K562 (cell line): ENCODE measurements at regions not wholly inside any gene's neighbourhood (a gene's known extent, or its start where the extent isn't known, plus 50 kb on each side); places are given as distances from the start of the nearest gene placed in this dataset.

Source experiments
- ATAC-seq: fragments of 200-7000 bp; cut with Tn5 transposase; 3 replicates; pipeline ENCODE4 v1.9.1; 2020; ENCODE audit warnings: moderate library complexity
- BruUV-seq: library from RNA; stranded (reverse); fragments of 400-500 nt; replicated peaks from 2 replicates; lab custom pipeline; 2021; lab: Mats Ljungman, UMichigan
- CTCF ChIA-PET: fragments of 300-600 bp; formaldehyde crosslinking; extraction: SDS; loops from one replicate; lab custom pipeline; 2021; ENCODE audit warnings: low intra/inter-chr PET ratio; lab: Yijun Ruan, JAX
- POLR2A ChIA-PET: fragments of 300-600, 350-650 bp; sonication (Branson Sonifier 250); formaldehyde crosslinking; extraction: SDS; loops from one replicate; lab custom pipeline; 2021; ENCODE audit warnings: antibody characterized with exemption, inconsistent platforms; lab: Yijun Ruan, JAX
- DNase-seq, 4 experiments: peaks; one replicate each; pipeline versions ENCODE4 v3.0.0 to v3.0.0-alpha.2; 2011 to 2018; ENCODE audit warnings: low spot score in 3 of 4, mixed read lengths in 3 of 4; ENCODE audit errors: extremely low read depth in 1 of 4
- FAIRE-seq: peaks from 2 replicates; lab custom pipeline; 2011; peaks lifted over from hg19 to GRCh38; lab: Jason Lieb, UNC
- H2AFZ ChIP-seq: 2 replicates; pipeline ENCODE4 v1.6.0; 2011; ENCODE audit warnings: low read depth, low read length, control low read depth, inconsistent platforms
- H3K27ac ChIP-seq: fragments of 200-600 bp; 3 replicates; pipeline ENCODE4 v1.8.0; 2011; ENCODE audit warnings: low read depth, mild to moderate bottlenecking, control low read depth, inconsistent platforms, low read length, moderate library complexity, mixed read lengths; ENCODE audit errors: extremely low read depth
- H3K27me3 ChIP-seq, 2 experiments: fragments of 300-600 bp in 1 of 2; 2 replicates in 1 of 2; 3 replicates in 1 of 2; pipeline versions ENCODE4 v1.6.0 to v1.8.0; 2011; ENCODE audit warnings: inconsistent platforms in 2 of 2, low read length in 2 of 2, mild to moderate bottlenecking in 1 of 2, mixed read lengths in 1 of 2, moderate library complexity in 1 of 2; ENCODE audit not compliant: control insufficient read depth in 2 of 2, insufficient read depth in 2 of 2
- H3K36me3 ChIP-seq: fragments of 300-600 bp; 3 replicates; pipeline ENCODE4 v1.8.0; 2011; ENCODE audit warnings: mild to moderate bottlenecking, low read length, inconsistent platforms; ENCODE audit not compliant: control insufficient read depth, insufficient read depth
- H3K4me1 ChIP-seq, 2 experiments: fragments of 200-600 bp in 1 of 2; replicated peaks in 1 of 2; 2 replicates in 1 of 2; 3 replicates in 1 of 2; pipeline versions ENCODE4 v1.5.1 to v1.8.0; 2011; ENCODE audit warnings: inconsistent platforms in 2 of 2, low read length in 2 of 2, mild to moderate bottlenecking in 1 of 2, mixed read lengths in 1 of 2, moderate library complexity in 1 of 2; ENCODE audit not compliant: control insufficient read depth in 2 of 2, insufficient read depth in 2 of 2
- H3K4me2 ChIP-seq: 2 replicates; pipeline ENCODE4 v1.6.1; 2011; ENCODE audit warnings: low read length, control low read depth, inconsistent platforms, mixed read lengths; ENCODE audit not compliant: insufficient read depth
- H3K4me3 ChIP-seq: fragments of 200-600 bp; sonication (generic), shearing (Covaris generic); 2 replicates; pipeline ENCODE4 v1.5.1; 2016; ENCODE audit warnings: control low read depth, inconsistent platforms
- H3K79me2 ChIP-seq: fragments of 200-600 bp; 3 replicates; pipeline ENCODE4 v1.8.0; 2011; ENCODE audit warnings: low read length, inconsistent platforms; ENCODE audit not compliant: control insufficient read depth, insufficient read depth
- H3K9ac ChIP-seq, 2 experiments: 2 replicates each; pipeline versions ENCODE4 v1.6.0 to v1.6.1; 2011; ENCODE audit warnings: low read depth in 2 of 2, low read length in 2 of 2, control low read depth in 1 of 2, inconsistent platforms in 1 of 2, mild to moderate bottlenecking in 1 of 2, mixed read lengths in 1 of 2; ENCODE audit not compliant: insufficient read depth in 1 of 2
- H3K9me1 ChIP-seq: one replicate; pipeline ENCODE4 v1.6.0; 2011; ENCODE audit warnings: inconsistent platforms, mild to moderate bottlenecking, low read length, moderate library complexity; ENCODE audit not compliant: control insufficient read depth, insufficient read depth
- H3K9me3 ChIP-seq: replicated peaks from 2 replicates; pipeline ENCODE4 v1.5.1; 2011; ENCODE audit warnings: low read depth, low read length, inconsistent platforms; ENCODE audit not compliant: control insufficient read depth, insufficient read depth
- H4K20me1 ChIP-seq: replicated peaks from 2 replicates; pipeline ENCODE4 v1.6.1; 2011; ENCODE audit warnings: low read length, inconsistent platforms, mixed read lengths; ENCODE audit not compliant: control insufficient read depth, insufficient read depth
- ARID4B ChIP-seq: sonication (generic); formaldehyde crosslinking; IDR thresholded peaks from 2 replicates; pipeline ENCODE4 v1.8.0; 2022; ENCODE audit warnings: mild to moderate bottlenecking, missing genetic modification reagents
- GATAD2B ChIP-seq: fragments of 450-650 bp; IDR thresholded peaks from 2 replicates; pipeline ENCODE4 v1.6.1; 2017; ENCODE audit warnings: mild to moderate bottlenecking, borderline replicate concordance
- HIVEP1 ChIP-seq: fragments of 250-450 bp; sonication (Bioruptor Pico); IDR thresholded peaks from 2 replicates; pipeline ENCODE4 v1.4.0; 2020; ENCODE audit warnings: mild to moderate bottlenecking
- KLF10 ChIP-seq: fragments of 250-450 bp; sonication (Bioruptor Pico); IDR thresholded peaks from 2 replicates; pipeline ENCODE4 v1.6.1; 2021; ENCODE audit warnings: matching md5 sums
- KLF16 ChIP-seq: IDR thresholded peaks from 2 replicates; pipeline ENCODE4 v1.6.1; 2016; ENCODE audit warnings: antibody characterized with exemption
- MYBL2 ChIP-seq, 2 experiments: fragments of 450-650 bp in 1 of 2; sonication (generic) in 1 of 2; formaldehyde crosslinking in 1 of 2; IDR thresholded peaks; 2 replicates each; pipeline versions ENCODE4 v1.6.1 to v1.8.1; 2017 to 2022; ENCODE audit warnings: borderline replicate concordance in 1 of 2, inconsistent platforms in 1 of 2, low read depth in 1 of 2, mild to moderate bottlenecking in 1 of 2, missing genetic modification reagents in 1 of 2, moderate library complexity in 1 of 2
- OTX1 ChIP-seq: fragments of 450-650 bp; formaldehyde crosslinking; IDR thresholded peaks from 2 replicates; pipeline ENCODE4 v1.4.0; 2022; ENCODE audit warnings: mild to moderate bottlenecking
- RAD51 ChIP-seq: fragments of 450-650 bp; IDR thresholded peaks from 2 replicates; pipeline ENCODE4 v1.7.1; 2016; ENCODE audit warnings: low read depth, mild to moderate bottlenecking, borderline replicate concordance
- THAP12 ChIP-seq: fragments of 250-450 bp; sonication (Bioruptor Pico); IDR thresholded peaks from 2 replicates; pipeline ENCODE4 v1.9.0; 2021; ENCODE audit warnings: mild to moderate bottlenecking, inconsistent platforms
- ZNF280B ChIP-seq: fragments of 250-450 bp; sonication (Bioruptor Pico); IDR thresholded peaks from 2 replicates; pipeline ENCODE4 v1.5.1; 2021; ENCODE audit warnings: mild to moderate bottlenecking
- ZNF75A ChIP-seq: fragments of 450-650 bp; formaldehyde crosslinking; IDR thresholded peaks from 2 replicates; pipeline ENCODE4 v1.4.0; 2020; ENCODE audit warnings: mild to moderate bottlenecking
- WGBS: fragments of 100-300 bp; shearing (Covaris generic); methylation state at CpG from one replicate; pipeline ENCODE4 v1.1.6; 2016; ENCODE audit warnings: low coverage, mixed read lengths; ENCODE audit not compliant: insufficient coverage; ENCODE audit errors: missing lambda C conversion rate; 5-methylcytosine and 5-hydroxymethylcytosine counted together
- in situ Hi-C: fragments of 300-500 bp; cut with MboI; formaldehyde crosslinking; loops from 4 replicates; pipeline ENCODE4 v1.15.0; 2018; ENCODE audit warnings: inconsistent platforms, mixed read lengths
- intact Hi-C: fragments of 100-400 bp; cut with micrococcal nuclease; formaldehyde crosslinking; loops from 2 replicates; pipeline ENCODE4 v1.14.2; 2022

GRCh38 chr16:8070506-8070905, 519.8 kb downstream of the TMEM114 start:
- CTCF ChIA-PET: no interaction called here
- H3K79me2 ChIP-seq: peaks cover 92% of the 10 kb centered on the region
- 85% methylated on average over 2 of the region's 2 CpGs for WGBS
- H3K27ac ChIP-seq: no peak overlapping the region
- TF ChIP-seq ARID4B (CRISPR knock-in tag) (no peak), HIVEP1 (no peak), OTX1 (CRISPR knock-in tag) (no peak), KLF10 (CRISPR knock-in tag) (no peak), RAD51 (no peak), ZNF75A (CRISPR knock-in tag) (no peak), ZNF280B (CRISPR knock-in tag) (no peak), GATAD2B (no peak), KLF16 (no peak), MYBL2 (IDR thresholded peaks at IDR 0.05; ENCODE audit: low read depth) (no peak), MYBL2 (CRISPR knock-in tag; IDR thresholded peaks at IDR 0.05; ENCODE audit: borderline replicate concordance) (no peak), THAP12 (CRISPR knock-in tag) (no peak)
- TF ChIP-seq, all 486 proteins: peak for 0
- no peak overlapping the region for H3K9ac ChIP-seq
- no peaks in the 10 kb centered on the region for H3K9me1 ChIP-seq
- H4K20me1 ChIP-seq: no peaks in the 10 kb centered on the region
- H3K4me3 ChIP-seq: no peak overlapping the region
- intact Hi-C loops (no loop called here), in situ Hi-C loops (no loop called here)
- BruUV-seq: no TSS peak
- H3K9me3 ChIP-seq: no peaks in the 10 kb centered on the region
- H3K27me3 ChIP-seq: no peaks in the 10 kb centered on the region
- no peaks in the 10 kb centered on the region for H3K4me1 ChIP-seq
- H3K4me2 ChIP-seq: no peak overlapping the region
- DNase-seq (no peak), FAIRE-seq (no peak), ATAC-seq (no peak)
- POLR2A ChIA-PET: interaction anchor here (0.5 kb wide), 1 partner anchor 11 kb away, joined by 3 read pairs; no protein-coding TSS in a partner anchor
- peaks cover 63% of the 10 kb centered on the region for H3K36me3 ChIP-seq
- H2AFZ ChIP-seq: no peak overlapping the region
